ENCODE measurements at regions not wholly inside any gene's neighbourhood (a gene's known extent, or its start where the extent isn't known, plus 50 kb on each side); places are given as distances from the start of the nearest gene placed in this dataset.

- FAIRE-seq: no peak
- ChIA-PET CTCF (ENCODE audit: partially characterized antibody) (interaction anchor here (1.4 to 1.8 kb wide), 2 partner anchors 79 to 237 kb away, joined by 3 to 5 read pairs; no protein-coding TSS in a partner anchor), POLR2A (ENCODE audit: partially characterized antibody) (interaction anchor here (0.6 kb wide), 1 partner anchor 185 kb away, joined by 3 read pairs; no protein-coding TSS in a partner anchor)
- Histone ChIP-seq H3K27ac (ENCODE audit: low read depth, low read length) (no peak overlapping the region), H3K23me2 (ENCODE audit: low read depth, low read length) (no peaks in the 10 kb centered on the region; the same call in 1 of the 2 replicates), H3K79me1 (ENCODE audit: low read depth, low read length) (no peaks in the 10 kb centered on the region), H3K18ac (ENCODE audit: extremely low read depth, low read length) (no peak overlapping the region), H3K36me3 (ENCODE audit: control insufficient read depth in 2 of 4, insufficient read depth in 4 of 4, low read length in 3 of 4) (no peaks in the 10 kb centered on the region; a peak in 1 of 8 replicates), H3K23ac (ENCODE audit: insufficient read length) (peak overlapping the region; percentile 70), H2BK120ac (replicated peaks; ENCODE audit: low read depth, low read length) (no peak overlapping the region), H4K91ac (replicated peaks; ENCODE audit: insufficient read length, low read length) (no peak overlapping the region), H3K4me3 (ENCODE audit: extremely low read depth in 1 of 4, insufficient read depth in 2 of 4, low read depth in 3 of 4, low read length in 4 of 4) (no peak overlapping the region), H3K27me3 (replicated peaks in 1 of 4; ENCODE audit: control insufficient read depth in 3 of 4, extremely low read depth in 1 of 4, insufficient read depth in 3 of 4, low read length in 3 of 4) (no peaks in the 10 kb centered on the region), H2AK5ac (ENCODE audit: low read depth, low read length) (no peak overlapping the region), H3K4me1 (replicated peaks in 1 of 4; ENCODE audit: control insufficient read depth in 3 of 4, insufficient read depth in 4 of 4, low read length in 3 of 4) (no peaks in the 10 kb centered on the region), H2BK20ac (ENCODE audit: low read length) (no peak overlapping the region), H4K8ac (ENCODE audit: extremely low read depth, insufficient read depth, low read length) (no peak overlapping the region), H3K9me3 (ENCODE audit: insufficient read depth in 2 of 2, low read depth in 1 of 2, low read length in 1 of 2) (no peaks in the 10 kb centered on the region), H3K14ac (ENCODE audit: insufficient read length) (no peak overlapping the region), H3K56ac (replicated peaks; ENCODE audit: insufficient read length, low read depth, low read length) (no peak overlapping the region), H3K9ac (replicated peaks in 1 of 4; ENCODE audit: extremely low read depth in 1 of 4, low read depth in 3 of 4, low read length in 3 of 4) (no peak overlapping the region), H3K79me2 (ENCODE audit: control insufficient read depth in 1 of 2, insufficient read depth in 2 of 2, low read length in 2 of 2) (no peaks in the 10 kb centered on the region), H2BK5ac (ENCODE audit: low read depth, low read length) (no peak overlapping the region), H3K4ac (replicated peaks; ENCODE audit: insufficient read length, low read depth, low read length) (no peak overlapping the region), H2BK12ac (ENCODE audit: low read depth, low read length) (no peak overlapping the region), H4K20me1 (replicated peaks in 1 of 2; ENCODE audit: control insufficient read depth in 1 of 2, insufficient read depth in 2 of 2, low read length in 2 of 2) (no peaks in the 10 kb centered on the region), H3K4me2 (ENCODE audit: insufficient read depth in 1 of 2, low read depth in 2 of 2, low read length in 2 of 2) (no peak overlapping the region), H2AFZ (ENCODE audit: low read length) (no peak overlapping the region), H2BK15ac (ENCODE audit: low read length) (no peak overlapping the region), H4K5ac (ENCODE audit: insufficient read length, low read depth, low read length) (no peak overlapping the region)
- DNase-seq (ENCODE audit: low read depth in 1 of 2, low spot score in 2 of 2): no peak
- 86% methylated on average over 2 of the region's 2 CpGs; no CpG with 5 or more reads in 1 of the 2 experiments for WGBS, 2 experiments (ENCODE audit: extremely low coverage in 1 of 2, insufficient coverage in 1 of 2, insufficient read length in 1 of 2, insufficient replicate concordance in 2 of 2, low coverage in 1 of 2, low lambda C conversion rate in 2 of 2, missing lambda C conversion rate in 1 of 2)
- no peak for TF ChIP-seq TAF7 (optimal IDR thresholded peaks at IDR 0.05; ENCODE audit: borderline replicate concordance, low read depth, low read length)
- no peak for TF ChIP-seq ATF3 (IDR thresholded peaks at IDR 0.05; ENCODE audit: insufficient read depth, low read depth, low read length)
- no peak for TF ChIP-seq EP300 (IDR thresholded peaks at IDR 0.05; ENCODE audit: borderline replicate concordance in 1 of 2, low read depth in 2 of 2, low read length in 2 of 2)
- no peak for TF ChIP-seq ASH2L (IDR thresholded peaks at IDR 0.05; ENCODE audit: low read length)
- no peak for TF ChIP-seq USF2 (IDR thresholded peaks at IDR 0.05; ENCODE audit: low read length)
- no peak for TF ChIP-seq HDAC6 (IDR thresholded peaks at IDR 0.05; ENCODE audit: low read depth, low read length)
- TF ChIP-seq RAD21 (IDR thresholded peaks at IDR 0.05 in 1 of 2, conservative IDR thresholded peaks at IDR 0.05 in 1 of 2; ENCODE audit: low read depth in 2 of 2, low read length in 2 of 2): no peak
- no peak for TF ChIP-seq SIN3A (conservative IDR thresholded peaks at IDR 0.05 in 1 of 2, IDR thresholded peaks at IDR 0.05 in 1 of 2; ENCODE audit: low read depth in 1 of 2, low read length in 2 of 2)
- no peak for TF ChIP-seq POLR2AphosphoS5 (IDR thresholded peaks at IDR 0.05; ENCODE audit: low read depth, low read length)
- TF ChIP-seq SUZ12 (IDR thresholded peaks at IDR 0.05; ENCODE audit: low read length): no peak
Observed at GRCh38 chr3:73270839-73271483, 209.5 kb downstream of the EBLN2 start.
